ENCODE measurements at regions not wholly inside any gene's neighbourhood (a gene's known extent, or its start where the extent isn't known, plus 50 kb on each side); places are given as distances from the start of the nearest gene placed in this dataset.

DNA sequence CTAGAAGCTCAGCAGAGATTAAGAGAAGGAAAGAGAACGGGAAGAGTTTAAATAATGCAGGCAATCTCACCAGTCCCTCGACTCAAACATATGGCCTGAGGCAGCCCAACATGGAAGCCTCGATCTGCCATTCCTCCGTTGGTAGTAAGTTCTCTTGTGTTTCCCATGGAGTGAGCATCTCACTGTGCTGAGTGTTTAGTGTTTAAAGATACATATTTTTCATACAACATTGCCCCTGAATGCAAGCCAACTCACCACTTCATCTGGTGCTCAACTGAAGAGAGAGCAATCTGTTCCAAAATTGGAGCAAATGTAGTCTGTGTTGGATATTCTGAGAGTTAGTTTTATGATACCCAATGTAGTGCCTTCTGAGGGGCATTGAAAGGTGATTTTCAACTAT lies 171.5 kb upstream of the ATP10B start:
- TF ChIP-seq, protein P1, sequence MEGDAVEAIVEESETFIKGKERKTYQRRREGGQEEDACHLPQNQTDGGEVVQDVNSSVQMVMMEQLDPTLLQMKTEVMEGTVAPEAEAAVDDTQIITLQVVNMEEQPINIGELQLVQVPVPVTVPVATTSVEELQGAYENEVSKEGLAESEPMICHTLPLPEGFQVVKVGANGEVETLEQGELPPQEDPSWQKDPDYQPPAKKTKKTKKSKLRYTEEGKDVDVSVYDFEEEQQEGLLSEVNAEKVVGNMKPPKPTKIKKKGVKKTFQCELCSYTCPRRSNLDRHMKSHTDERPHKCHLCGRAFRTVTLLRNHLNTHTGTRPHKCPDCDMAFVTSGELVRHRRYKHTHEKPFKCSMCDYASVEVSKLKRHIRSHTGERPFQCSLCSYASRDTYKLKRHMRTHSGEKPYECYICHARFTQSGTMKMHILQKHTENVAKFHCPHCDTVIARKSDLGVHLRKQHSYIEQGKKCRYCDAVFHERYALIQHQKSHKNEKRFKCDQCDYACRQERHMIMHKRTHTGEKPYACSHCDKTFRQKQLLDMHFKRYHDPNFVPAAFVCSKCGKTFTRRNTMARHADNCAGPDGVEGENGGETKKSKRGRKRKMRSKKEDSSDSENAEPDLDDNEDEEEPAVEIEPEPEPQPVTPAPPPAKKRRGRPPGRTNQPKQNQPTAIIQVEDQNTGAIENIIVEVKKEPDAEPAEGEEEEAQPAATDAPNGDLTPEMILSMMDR (optimal IDR thresholded peaks at IDR 0.05 in 1 of 3, IDR thresholded peaks at IDR 0.05 in 1 of 3, conservative IDR thresholded peaks at IDR 0.05 in 1 of 3; ENCODE audit: extremely low read depth in 1 of 3, insufficient read depth in 2 of 3, low read length in 3 of 3) = no peak
- no peak for TF ChIP-seq EZH2 (IDR thresholded peaks at IDR 0.05; ENCODE audit: low read length)

Data from keratinocyte (primary cell).